ENCODE measurements at regions not wholly inside any gene's neighbourhood (a gene's known extent, or its start where the extent isn't known, plus 50 kb on each side); places are given as distances from the start of the nearest gene placed in this dataset.
"Not testable (repeated sequence)": the region's sequence is repeated elsewhere in the genome, so short reads cannot be mapped to it uniquely, and the experiment has no call there.

- POLR2A ChIA-PET, result no interaction called here
- Mint-ChIP-seq H3K9me3 (peaks cover 2 to 19% (median 13%) of the 10 kb centered on the region in 5 donors), H3K27ac (no peak overlapping the region)
Measured at GRCh38 chr7:68707159-68707558, 891.1 kb upstream of the AUTS2 start.

GRCh38 chr7:68707958-68708357 lies 890.3 kb upstream of the AUTS2 start:
- H3K4me3 Mint-ChIP-seq, result no peak overlapping the region
- no peak overlapping the region for H3K27ac ChIP-seq (ENCODE audit: low read depth, low read length)
- H3K27me3 ChIP-seq (ENCODE audit: insufficient read depth, low read length, poor library complexity, severe bottlenecking), result no peaks in the 10 kb centered on the region

More at GRCh38 chr7:68707159-68707558, 891.1 kb upstream of the AUTS2 start:
- peaks cover 0 to 2% of the 10 kb centered on the region in 2 donors for H3K27me3 Mint-ChIP-seq
- Histone ChIP-seq H3K36me3 (ENCODE audit: insufficient read depth, low read length) (no peaks in the 10 kb centered on the region), H3K4me3 (ENCODE audit: low read length) (no peak overlapping the region), H3K4me1 (ENCODE audit: insufficient read depth, low read length) (no peaks in the 10 kb centered on the region), H3K27ac (ENCODE audit: low read depth, low read length) (no peak overlapping the region), H3K9me3 (ENCODE audit: low read length) (no peaks in the 10 kb centered on the region), H3K27me3 (ENCODE audit: insufficient read depth, low read length, poor library complexity, severe bottlenecking) (no peaks in the 10 kb centered on the region)
- H3K4me1 Mint-ChIP-seq, result no peaks in the 10 kb centered on the region
- H3K36me3 Mint-ChIP-seq, result no peaks in the 10 kb centered on the region
- H3K4me3 Mint-ChIP-seq, result no peak overlapping the region
- CTCF ChIA-PET, result no interaction called here
- DNase-seq, result no peak

GRCh38 chr7:68712956-68713495 lies 885.2 kb upstream of the AUTS2 start:
- Mint-ChIP-seq H3K27ac (no peak overlapping the region), H3K36me3 (peaks cover 0 to 2% (median 0%) of the 10 kb centered on the region in 3 donors), H3K4me1 (no peaks in the 10 kb centered on the region), H3K27me3 (no peaks in the 10 kb centered on the region), H3K4me3 (no peak overlapping the region), H3K9me3 (peaks cover 3 to 16% (median 10%) of the 10 kb centered on the region in 5 donors)
- ChIA-PET POLR2A (no interaction called here), CTCF (interaction anchor here (0.6 kb wide), 1 partner anchor 338 kb away, joined by 3 read pairs; no protein-coding TSS in a partner anchor)
- H3K4me3 ChIP-seq (ENCODE audit: low read length), result no peak overlapping the region
- no peak for DNase-seq
- no peak overlapping the region for H3K27ac ChIP-seq (ENCODE audit: low read depth, low read length)
- no peaks in the 10 kb centered on the region for H3K9me3 ChIP-seq (ENCODE audit: low read length)
- no peaks in the 10 kb centered on the region for H3K4me1 ChIP-seq (ENCODE audit: insufficient read depth, low read length)
- H3K36me3 ChIP-seq (ENCODE audit: insufficient read depth, low read length), result no peaks in the 10 kb centered on the region
- no peaks in the 10 kb centered on the region for H3K27me3 ChIP-seq (ENCODE audit: insufficient read depth, low read length, poor library complexity, severe bottlenecking)

More at GRCh38 chr7:68707958-68708357, 890.3 kb upstream of the AUTS2 start:
- Mint-ChIP-seq H3K27me3 (peaks cover 0 to 2% of the 10 kb centered on the region in 2 donors), H3K9me3 (peaks cover 2 to 19% (median 13%) of the 10 kb centered on the region in 5 donors), H3K27ac (no peak overlapping the region), H3K4me1 (no peaks in the 10 kb centered on the region), H3K36me3 (no peaks in the 10 kb centered on the region)
- H3K36me3 ChIP-seq (ENCODE audit: insufficient read depth, low read length), result no peaks in the 10 kb centered on the region
- H3K4me1 ChIP-seq (ENCODE audit: insufficient read depth, low read length), result no peaks in the 10 kb centered on the region
- no peak overlapping the region for H3K4me3 ChIP-seq (ENCODE audit: low read length)
- CTCF ChIA-PET, result no interaction called here
- no peak for DNase-seq
- H3K9me3 ChIP-seq (ENCODE audit: low read length), result no peaks in the 10 kb centered on the region
- POLR2A ChIA-PET, result no interaction called here

- H3K9me3 ChIP-seq (ENCODE audit: low read length); H3K4me3 Mint-ChIP-seq; H3K36me3 ChIP-seq (ENCODE audit: insufficient read depth, low read length); H3K4me3 ChIP-seq (ENCODE audit: low read length); H3K4me1 ChIP-seq (ENCODE audit: insufficient read depth, low read length); H3K27me3 ChIP-seq (ENCODE audit: insufficient read depth, low read length, poor library complexity, severe bottlenecking); POLR2A ChIA-PET; H3K27ac Mint-ChIP-seq; H3K36me3 Mint-ChIP-seq; H3K4me1 Mint-ChIP-seq; DNase-seq; H3K27ac ChIP-seq (ENCODE audit: low read depth, low read length); CTCF ChIA-PET; H3K27me3 Mint-ChIP-seq: not testable (repeated sequence)
- peaks cover 3 to 14% (median 10%) of the 10 kb centered on the region in 5 donors for H3K9me3 Mint-ChIP-seq
Measured at GRCh38 chr7:68714135-68714534, 884.1 kb upstream of the AUTS2 start.

GRCh38 chr7:68715907-68716306 lies 882.4 kb upstream of the AUTS2 start:
- Mint-ChIP-seq H3K36me3 (peaks cover 0 to 2% (median 0%) of the 10 kb centered on the region in 3 donors), H3K4me1 (no peaks in the 10 kb centered on the region), H3K27ac (no peak overlapping the region), H3K9me3 (peaks cover 0 to 10% (median 6%) of the 10 kb centered on the region in 5 donors), H3K4me3 (no peak overlapping the region), H3K27me3 (no peaks in the 10 kb centered on the region)
- Histone ChIP-seq H3K4me1 (ENCODE audit: insufficient read depth, low read length) (no peaks in the 10 kb centered on the region), H3K36me3 (ENCODE audit: insufficient read depth, low read length) (no peaks in the 10 kb centered on the region), H3K9me3 (ENCODE audit: low read length) (no peaks in the 10 kb centered on the region), H3K27ac (ENCODE audit: low read depth, low read length) (no peak overlapping the region), H3K27me3 (ENCODE audit: insufficient read depth, low read length, poor library complexity, severe bottlenecking) (no peaks in the 10 kb centered on the region), H3K4me3 (ENCODE audit: low read length) (no peak overlapping the region)
- CTCF ChIA-PET, result no interaction called here
- POLR2A ChIA-PET, result no interaction called here
- DNase-seq, result no peak

GRCh38 chr7:68717176-68717575 lies 881.1 kb upstream of the AUTS2 start:
- no peaks in the 10 kb centered on the region for H3K27me3 ChIP-seq (ENCODE audit: insufficient read depth, low read length, poor library complexity, severe bottlenecking)
- no peak overlapping the region for H3K27ac Mint-ChIP-seq
- DNase-seq, result no peak
- H3K27ac ChIP-seq (ENCODE audit: low read depth, low read length), result no peak overlapping the region
- ChIA-PET CTCF (no interaction called here), POLR2A (no interaction called here)
- H3K9me3 Mint-ChIP-seq, result peaks cover 0 to 7% (median 2%) of the 10 kb centered on the region in 5 donors
- H3K27me3 Mint-ChIP-seq, result no peaks in the 10 kb centered on the region
- H3K36me3 Mint-ChIP-seq, result peaks cover 0 to 2% (median 0%) of the 10 kb centered on the region in 3 donors
- no peaks in the 10 kb centered on the region for H3K4me1 Mint-ChIP-seq
- H3K36me3 ChIP-seq (ENCODE audit: insufficient read depth, low read length), result no peaks in the 10 kb centered on the region
- no peak overlapping the region for H3K4me3 ChIP-seq (ENCODE audit: low read length)
- no peaks in the 10 kb centered on the region for H3K4me1 ChIP-seq (ENCODE audit: insufficient read depth, low read length)
- no peak overlapping the region for H3K4me3 Mint-ChIP-seq
- no peaks in the 10 kb centered on the region for H3K9me3 ChIP-seq (ENCODE audit: low read length)

- Histone ChIP-seq H3K9me3 (ENCODE audit: low read length) (no peaks in the 10 kb centered on the region), H3K4me3 (ENCODE audit: low read length) (no peak overlapping the region), H3K27ac (ENCODE audit: low read depth, low read length) (no peak overlapping the region), H3K27me3 (ENCODE audit: insufficient read depth, low read length, poor library complexity, severe bottlenecking) (no peaks in the 10 kb centered on the region), H3K4me1 (ENCODE audit: insufficient read depth, low read length) (no peaks in the 10 kb centered on the region), H3K36me3 (ENCODE audit: insufficient read depth, low read length) (no peaks in the 10 kb centered on the region)
- H3K36me3 Mint-ChIP-seq, result peaks cover 0 to 2% (median 0%) of the 10 kb centered on the region in 3 donors
- no peak overlapping the region for H3K4me3 Mint-ChIP-seq
- POLR2A ChIA-PET, result no interaction called here
- no peaks in the 10 kb centered on the region for H3K27me3 Mint-ChIP-seq
- H3K9me3 Mint-ChIP-seq, result peaks cover 0 to 12% (median 6%) of the 10 kb centered on the region in 5 donors
- DNase-seq, result no peak
- no peaks in the 10 kb centered on the region for H3K4me1 Mint-ChIP-seq
- H3K27ac Mint-ChIP-seq, result no peak overlapping the region
- CTCF ChIA-PET, result no interaction called here
Measured at GRCh38 chr7:68718097-68718551, 880.2 kb upstream of the AUTS2 start.

- H3K4me3 Mint-ChIP-seq, result no peak overlapping the region
- H3K9me3 ChIP-seq (ENCODE audit: low read length), result no peaks in the 10 kb centered on the region
- H3K27ac Mint-ChIP-seq, result no peak overlapping the region
- H3K4me3 ChIP-seq (ENCODE audit: low read length), result no peak overlapping the region
- no peaks in the 10 kb centered on the region for H3K4me1 ChIP-seq (ENCODE audit: insufficient read depth, low read length)
- H3K27me3 Mint-ChIP-seq, result no peaks in the 10 kb centered on the region
- DNase-seq, result no peak
- H3K4me1 Mint-ChIP-seq, result no peaks in the 10 kb centered on the region
- CTCF ChIA-PET, result no interaction called here
- POLR2A ChIA-PET, result no interaction called here
- no peaks in the 10 kb centered on the region for H3K27me3 ChIP-seq (ENCODE audit: insufficient read depth, low read length, poor library complexity, severe bottlenecking)
- H3K9me3 Mint-ChIP-seq, result peaks cover 5 to 11% (median 8%) of the 10 kb centered on the region in 5 donors
- H3K27ac ChIP-seq (ENCODE audit: low read depth, low read length), result no peak overlapping the region
- peaks cover 0 to 2% (median 0%) of the 10 kb centered on the region in 3 donors for H3K36me3 Mint-ChIP-seq
- no peaks in the 10 kb centered on the region for H3K36me3 ChIP-seq (ENCODE audit: insufficient read depth, low read length)
Measured at GRCh38 chr7:68720697-68721096, 877.6 kb upstream of the AUTS2 start.
